PC-3 (cell line): ENCODE measurements at regions not wholly inside any gene's neighbourhood (a gene's known extent, or its start where the extent isn't known, plus 50 kb on each side); places are given as distances from the start of the nearest gene placed in this dataset.

Experiments used
- ATAC-seq: fragments of 200-7000 bp; cut with Tn5 transposase; 2 replicates; pipeline ENCODE4 v1.9.1; 2020; ENCODE audit warnings: mild to moderate bottlenecking, moderate library complexity
- BruUV-seq: library from RNA; stranded (reverse); fragments of 400-500 nt; replicated peaks from 2 replicates; lab custom pipeline; 2021; lab: Mats Ljungman, UMichigan
- CTCF ChIA-PET: fragments of 300-600 bp; sonication (Branson Sonifier 250); formaldehyde crosslinking; loops from one replicate; lab custom pipeline; 2022; ENCODE audit warnings: antibody characterized with exemption; lab: Charles Lee
- POLR2A ChIA-PET: fragments of 300-600 bp; sonication (Branson Sonifier 250); formaldehyde crosslinking; loops from one replicate; lab custom pipeline; 2022; ENCODE audit warnings: antibody characterized with exemption; ENCODE audit not compliant: unreplicated experiment; lab: Charles Lee
- DNase-seq: peaks from one replicate; pipeline ENCODE4 v3.0.0-alpha.2; 2015
- H2AFZ ChIP-seq: fragments of 300-600 bp; sonication (generic); 2 replicates; pipeline ENCODE4 v1.6.0; 2016; ENCODE audit warnings: antibody characterized with exemption, low read length
- H3F3A ChIP-seq: fragments of 300-600 bp; sonication (generic); one replicate; pipeline ENCODE4 v1.6.0; 2017; ENCODE audit warnings: antibody characterized with exemption, low read length, control low read depth, mild to moderate bottlenecking; ENCODE audit not compliant: unreplicated experiment
- H3K27ac ChIP-seq: fragments of 300-600 bp; sonication (generic); 2 replicates; pipeline ENCODE4 v1.5.1; 2016; ENCODE audit warnings: mild to moderate bottlenecking, low read length
- H3K27me3 ChIP-seq: fragments of 300-600 bp; sonication (generic); 2 replicates; pipeline ENCODE4 v1.6.1; 2016; ENCODE audit warnings: low read length, mixed read lengths
- H3K36me3 ChIP-seq: fragments of 300-600 bp; sonication (generic); 2 replicates; pipeline ENCODE4 v1.6.1; 2016; ENCODE audit warnings: low read depth, mixed run types, low read length, mixed read lengths
- H3K4me1 ChIP-seq: fragments of 300-600 bp; sonication (generic); 2 replicates; pipeline ENCODE4 v1.5.1; 2016; ENCODE audit warnings: low read length; ENCODE audit not compliant: insufficient read depth
- H3K4me2 ChIP-seq: fragments of 300-600 bp; sonication (generic); 2 replicates; pipeline ENCODE4 v1.6.0; 2016; ENCODE audit warnings: low read length
- H3K4me3 ChIP-seq: fragments of 300-600 bp; sonication (generic); 2 replicates; pipeline ENCODE4 v1.5.1; 2016; ENCODE audit warnings: mild to moderate bottlenecking, low read length, mixed read lengths
- H3K79me2 ChIP-seq: fragments of 300-600 bp; sonication (generic); 2 replicates; pipeline ENCODE4 v1.6.1; 2017; ENCODE audit warnings: low read length, mixed read lengths
- H3K9ac ChIP-seq: fragments of 300-600 bp; sonication (generic); 2 replicates; pipeline ENCODE4 v1.6.0; 2016; ENCODE audit warnings: mild to moderate bottlenecking, low read length
- H3K9me2 ChIP-seq: fragments of 300-600 bp; sonication (generic); replicated peaks from 2 replicates; pipeline ENCODE4 v1.6.1; 2016; ENCODE audit warnings: mixed run types, low read length, mixed read lengths
- H3K9me3 ChIP-seq: fragments of 300-600 bp; sonication (generic); 2 replicates; pipeline ENCODE4 v1.6.1; 2016; ENCODE audit warnings: low read length, mixed read lengths
- H4K20me1 ChIP-seq: fragments of 300-600 bp; sonication (generic); 2 replicates; pipeline ENCODE4 v1.6.1; 2016; ENCODE audit warnings: low read length, mixed read lengths
- EZH2 ChIP-seq: fragments of 300-600 bp; sonication (generic); IDR thresholded peaks from one replicate; pipeline ENCODE4 v1.6.1; 2017; ENCODE audit warnings: antibody characterized with exemption, mild to moderate bottlenecking, low read length; ENCODE audit not compliant: unreplicated experiment
- EZH2phosphoT487 ChIP-seq: fragments of 300-600 bp; sonication (generic); IDR thresholded peaks from 2 replicates; pipeline ENCODE4 v1.6.1; 2018; ENCODE audit warnings: mild to moderate bottlenecking, antibody characterized with exemption, low read length, borderline replicate concordance
- intact Hi-C: fragments of 100-400 bp; cut with micrococcal nuclease; formaldehyde crosslinking; loops from 2 replicates; pipeline ENCODE4 v1.9.0; 2023
- TF ChIP-seq, protein P1 (sequence below): fragments of 300-600 bp; sonication (generic); conservative IDR thresholded peaks from 2 replicates; pipeline ENCODE4 v1.5.1; 2017; ENCODE audit warnings: antibody characterized with exemption, low read depth, mild to moderate bottlenecking, low read length

- no peaks in the 10 kb centered on the region for H3K79me2 ChIP-seq
- no peak overlapping the region for H3K27ac ChIP-seq
- CTCF ChIA-PET, result no interaction called here
- H3F3A ChIP-seq, result no peaks in the 10 kb centered on the region
- H3K4me1 ChIP-seq, result no peaks in the 10 kb centered on the region
- POLR2A ChIA-PET, result no interaction called here
- H3K9me2 ChIP-seq, result no peaks in the 10 kb centered on the region
- H2AFZ ChIP-seq, result no peak overlapping the region
- no peak for TF ChIP-seq EZH2phosphoT487
- TF ChIP-seq EZH2, result no peak
- TF ChIP-seq, protein P1, sequence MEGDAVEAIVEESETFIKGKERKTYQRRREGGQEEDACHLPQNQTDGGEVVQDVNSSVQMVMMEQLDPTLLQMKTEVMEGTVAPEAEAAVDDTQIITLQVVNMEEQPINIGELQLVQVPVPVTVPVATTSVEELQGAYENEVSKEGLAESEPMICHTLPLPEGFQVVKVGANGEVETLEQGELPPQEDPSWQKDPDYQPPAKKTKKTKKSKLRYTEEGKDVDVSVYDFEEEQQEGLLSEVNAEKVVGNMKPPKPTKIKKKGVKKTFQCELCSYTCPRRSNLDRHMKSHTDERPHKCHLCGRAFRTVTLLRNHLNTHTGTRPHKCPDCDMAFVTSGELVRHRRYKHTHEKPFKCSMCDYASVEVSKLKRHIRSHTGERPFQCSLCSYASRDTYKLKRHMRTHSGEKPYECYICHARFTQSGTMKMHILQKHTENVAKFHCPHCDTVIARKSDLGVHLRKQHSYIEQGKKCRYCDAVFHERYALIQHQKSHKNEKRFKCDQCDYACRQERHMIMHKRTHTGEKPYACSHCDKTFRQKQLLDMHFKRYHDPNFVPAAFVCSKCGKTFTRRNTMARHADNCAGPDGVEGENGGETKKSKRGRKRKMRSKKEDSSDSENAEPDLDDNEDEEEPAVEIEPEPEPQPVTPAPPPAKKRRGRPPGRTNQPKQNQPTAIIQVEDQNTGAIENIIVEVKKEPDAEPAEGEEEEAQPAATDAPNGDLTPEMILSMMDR, result no peak
- no peak for ATAC-seq
- H3K36me3 ChIP-seq, result no peaks in the 10 kb centered on the region
- no peaks in the 10 kb centered on the region for H4K20me1 ChIP-seq
- no peak overlapping the region for H3K9ac ChIP-seq
- H3K4me2 ChIP-seq, result no peak overlapping the region
- no peak overlapping the region for H3K4me3 ChIP-seq
- intact Hi-C loops, result no loop called here
- H3K27me3 ChIP-seq, result no peaks in the 10 kb centered on the region
- no peak for DNase-seq
- peaks cover 11% of the 10 kb centered on the region; the same call in 1 of the 2 replicates for H3K9me3 ChIP-seq
- no TSS peak for BruUV-seq
Observed at GRCh38 chr17:22467720-22468119, 775.4 kb downstream of the KCNJ18 start.

GRCh38 chr17:22469101-22469880, 777.0 kb downstream of the KCNJ18 start:
- no peak overlapping the region for H3K4me3 ChIP-seq
- no peaks in the 10 kb centered on the region for H3K4me1 ChIP-seq
- peaks cover 15% of the 10 kb centered on the region; the same call in 1 of the 2 replicates for H3K9me3 ChIP-seq
- TF ChIP-seq, protein P1, result no peak
- H4K20me1 ChIP-seq, result no peaks in the 10 kb centered on the region
- H3K27me3 ChIP-seq, result no peaks in the 10 kb centered on the region
- H3K36me3 ChIP-seq, result no peaks in the 10 kb centered on the region
- DNase-seq, result no peak
- no peaks in the 10 kb centered on the region for H3K79me2 ChIP-seq
- H3K9ac ChIP-seq, result no peak overlapping the region
- H3F3A ChIP-seq, result no peaks in the 10 kb centered on the region
- intact Hi-C loops, result no loop called here
- no peak overlapping the region for H3K4me2 ChIP-seq
- H2AFZ ChIP-seq, result no peak overlapping the region
- ChIA-PET POLR2A (no interaction called here), CTCF (no interaction called here)
- ATAC-seq, result no peak
- H3K9me2 ChIP-seq, result no peaks in the 10 kb centered on the region
- BruUV-seq, result no TSS peak
- no peak overlapping the region for H3K27ac ChIP-seq

- H3K9me2 ChIP-seq, result no peaks in the 10 kb centered on the region
- no TSS peak for BruUV-seq
- no peaks in the 10 kb centered on the region for H4K20me1 ChIP-seq
- no peaks in the 10 kb centered on the region for H3K4me1 ChIP-seq
- ChIA-PET CTCF (no interaction called here), POLR2A (no interaction called here)
- intact Hi-C loops, result no loop called here
- DNase-seq (no peak), ATAC-seq (no peak)
- H3K27ac ChIP-seq, result no peak overlapping the region
- H3F3A ChIP-seq, result no peaks in the 10 kb centered on the region
- H3K27me3 ChIP-seq, result no peaks in the 10 kb centered on the region
- H3K9me3 ChIP-seq, result peaks cover 15% of the 10 kb centered on the region; the same call in 1 of the 2 replicates
- TF ChIP-seq, protein P1, result no peak
- H3K79me2 ChIP-seq, result no peaks in the 10 kb centered on the region
- no peak overlapping the region for H3K4me2 ChIP-seq
- no peaks in the 10 kb centered on the region for H3K36me3 ChIP-seq
- no peak overlapping the region for H2AFZ ChIP-seq
- H3K4me3 ChIP-seq, result no peak overlapping the region
- no peak overlapping the region for H3K9ac ChIP-seq
Observed at GRCh38 chr17:22469941-22470340, 777.6 kb downstream of the KCNJ18 start.
